SK-N-DZ (cell line): ENCODE measurements at regions not wholly inside any gene's neighbourhood (a gene's known extent, or its start where the extent isn't known, plus 50 kb on each side); places are given as distances from the start of the nearest gene placed in this dataset.

ENCODE experiments used
- DNase-seq: peaks from one replicate; pipeline ENCODE4 v3.0.0-alpha.2; 2015; ENCODE audit warnings: low spot score

DNA sequence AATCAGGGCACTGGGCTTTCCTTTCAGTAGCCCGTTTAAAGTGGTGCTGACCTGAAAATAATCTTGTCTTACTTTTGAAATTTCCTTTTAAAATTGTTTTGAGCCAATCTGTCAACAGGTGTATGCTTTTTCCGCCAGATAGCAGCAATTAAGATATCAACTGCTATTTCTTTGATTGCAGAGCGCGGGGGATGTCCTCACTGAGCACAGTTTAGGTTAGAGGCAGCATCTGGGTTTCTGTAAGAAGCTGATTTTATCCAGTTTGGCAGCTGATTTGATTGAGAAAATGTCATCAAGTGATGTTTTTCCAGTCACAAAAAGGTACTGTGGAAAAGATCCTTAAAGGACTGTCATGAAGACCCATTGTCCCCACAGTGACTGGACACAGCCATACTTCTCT, 371.8 kb downstream of the ADAMTS20 start:
- peak; percentile 83 for DNase-seq

DNA sequence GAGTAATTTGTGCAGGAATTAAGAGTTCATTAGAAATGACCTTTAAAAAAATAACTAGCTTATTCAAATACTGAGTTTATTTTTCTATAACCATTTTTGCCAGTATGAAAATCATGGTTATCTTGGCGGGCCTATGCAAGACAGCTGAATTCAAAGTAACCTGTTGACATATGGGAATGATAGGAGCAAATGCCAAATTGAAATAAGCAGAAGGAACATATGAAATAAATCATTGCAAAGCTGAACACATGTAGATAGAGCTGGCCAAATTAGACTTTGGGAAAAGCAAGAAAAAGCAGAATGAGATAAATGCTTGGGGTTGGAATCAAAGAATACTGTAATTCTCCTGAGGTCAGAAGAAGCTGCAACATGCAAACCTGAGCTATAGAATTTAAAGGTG, 372.5 kb downstream of the ADAMTS20 start:
- no peak for DNase-seq

DNA sequence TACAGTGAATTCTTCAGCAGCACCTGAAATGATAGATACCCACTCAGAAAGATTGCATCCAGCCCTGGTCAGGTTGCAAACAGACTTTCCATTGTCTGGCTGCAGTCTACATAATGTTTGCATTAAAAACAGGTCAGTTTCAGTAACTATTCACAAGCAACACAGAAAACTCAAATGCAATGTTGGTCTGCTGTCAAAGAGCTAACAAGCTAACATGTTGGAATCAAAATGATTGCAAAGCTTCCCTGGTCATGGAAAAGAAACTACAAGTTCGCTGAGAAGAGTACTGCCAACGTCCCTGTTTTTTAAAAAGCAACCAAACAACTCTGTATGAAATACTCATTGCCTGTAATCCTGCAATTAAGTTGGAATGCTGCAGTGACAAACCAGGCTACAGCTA, 374.7 kb downstream of the ADAMTS20 start:
- DNase-seq = no peak

DNA sequence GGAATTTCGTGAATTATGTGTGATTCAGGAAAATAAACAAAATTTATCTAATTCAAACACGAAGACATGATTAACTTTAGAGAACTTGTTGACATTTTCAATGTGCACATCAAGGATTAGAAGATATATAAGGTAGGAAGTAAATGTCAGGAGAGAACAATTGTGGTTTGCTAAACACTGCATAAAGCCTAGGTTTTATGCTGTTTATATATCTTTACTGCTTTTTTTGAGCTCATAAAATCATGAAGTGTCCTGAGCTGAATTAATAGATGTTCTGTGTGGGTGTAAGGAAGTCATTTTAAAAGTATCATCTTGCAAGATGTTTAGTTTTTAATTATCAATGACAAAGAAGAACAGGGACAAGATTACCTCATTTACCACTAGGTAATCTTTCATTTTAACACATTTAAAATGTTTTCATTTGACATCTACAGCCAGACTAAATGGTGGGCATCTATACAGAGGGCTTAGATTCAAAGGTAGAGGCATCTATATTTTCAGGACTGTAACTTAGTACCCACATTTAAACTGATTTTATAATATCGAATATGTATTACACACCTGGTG, 382.8 kb downstream of the ADAMTS20 start:
- no peak for DNase-seq

DNA sequence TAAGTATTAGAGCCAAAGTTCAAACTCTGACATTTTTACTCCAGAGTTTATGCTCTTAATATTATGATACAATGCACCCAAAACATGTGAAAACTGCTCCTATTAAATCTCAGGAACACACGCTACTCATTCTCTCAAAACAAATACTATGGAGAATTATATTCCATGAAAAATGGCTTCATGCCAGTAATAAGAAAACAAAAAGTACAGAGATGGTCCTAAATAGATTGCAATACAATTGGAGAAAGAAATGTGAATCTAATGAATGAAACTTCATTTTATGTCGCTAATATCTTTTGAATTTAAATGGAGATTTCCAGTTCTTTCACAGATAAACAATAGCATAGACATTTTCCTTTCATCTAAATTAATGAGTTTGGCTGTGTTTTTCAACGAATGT, 384.3 kb downstream of the ADAMTS20 start:
- DNase-seq = no peak

DNA sequence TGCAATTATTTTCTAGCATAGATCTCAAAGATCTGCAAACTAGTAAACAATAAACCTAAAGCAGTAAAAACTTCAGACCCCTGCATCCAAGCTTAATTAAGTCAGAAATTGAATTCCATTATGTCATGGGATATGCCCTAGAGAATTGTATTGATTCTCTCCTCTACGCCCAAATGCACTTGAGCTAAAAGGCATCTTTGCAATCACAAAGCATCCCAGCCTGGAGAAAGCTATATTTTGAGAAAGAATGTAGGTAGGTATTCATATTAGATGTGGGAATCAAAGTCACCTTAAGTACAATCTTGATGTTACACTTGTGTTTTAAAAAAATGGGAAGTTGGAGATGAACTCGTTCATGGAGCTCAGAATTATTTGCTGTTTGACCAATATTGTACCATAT, 386.7 kb downstream of the ADAMTS20 start:
- no peak for DNase-seq

DNA sequence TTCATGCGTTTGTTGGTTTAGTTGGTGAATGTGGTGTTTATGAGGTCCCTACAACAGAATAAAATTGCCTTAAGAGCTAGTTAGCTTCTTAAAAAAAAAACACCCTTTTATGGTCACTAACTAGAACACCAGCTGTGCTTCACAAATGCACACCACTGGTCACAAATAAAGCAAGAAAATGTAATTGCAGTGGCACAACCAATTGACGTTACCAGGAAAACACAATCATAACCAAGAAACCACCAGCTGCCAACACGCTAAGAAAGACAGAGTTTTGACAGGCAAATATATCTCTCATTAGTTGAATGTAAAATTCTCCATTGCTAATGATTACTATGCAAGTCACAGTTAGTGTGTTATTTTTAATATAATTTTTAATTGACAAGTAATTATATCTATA, 389.9 kb downstream of the ADAMTS20 start:
- no peak for DNase-seq

DNA sequence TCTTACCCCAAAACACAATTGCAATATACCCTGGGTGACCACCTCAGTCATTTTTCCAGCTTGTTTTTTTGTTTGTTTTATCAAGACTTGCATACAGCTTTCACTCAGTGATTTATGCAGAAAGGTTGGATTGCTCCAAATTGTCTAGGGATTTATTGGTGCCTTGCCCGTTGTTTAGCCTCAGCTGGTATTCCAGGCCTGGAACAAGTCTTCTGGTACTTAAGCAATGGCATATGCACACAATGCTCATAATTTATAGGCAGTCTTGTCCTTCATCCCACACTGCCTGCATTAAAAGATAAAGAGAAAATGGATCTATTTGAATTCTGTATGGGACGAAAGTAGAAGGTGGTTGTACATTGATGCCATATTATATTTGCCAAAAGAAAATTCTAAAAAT, 392.5 kb downstream of the ADAMTS20 start:
- DNase-seq = no peak

DNA sequence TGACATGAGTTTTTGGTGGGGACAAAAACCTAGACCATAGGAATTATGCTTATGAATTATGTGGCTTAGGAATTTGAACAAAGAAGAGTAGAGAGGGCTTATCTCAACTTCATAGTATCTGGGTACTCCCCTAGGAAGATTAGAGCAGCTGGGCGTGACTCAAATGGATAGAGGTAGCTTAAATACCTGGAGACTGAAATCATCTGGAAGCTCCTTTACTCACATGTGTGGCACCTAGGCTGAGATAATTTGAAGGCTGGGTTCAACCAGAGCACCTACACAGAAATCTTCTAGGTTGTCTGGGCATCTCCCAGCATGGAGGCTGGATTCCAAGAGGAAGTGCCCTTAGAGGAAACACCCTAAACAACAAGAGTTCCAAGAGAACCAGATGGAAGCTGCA, 393.9 kb downstream of the ADAMTS20 start:
- DNase-seq = no peak

DNA sequence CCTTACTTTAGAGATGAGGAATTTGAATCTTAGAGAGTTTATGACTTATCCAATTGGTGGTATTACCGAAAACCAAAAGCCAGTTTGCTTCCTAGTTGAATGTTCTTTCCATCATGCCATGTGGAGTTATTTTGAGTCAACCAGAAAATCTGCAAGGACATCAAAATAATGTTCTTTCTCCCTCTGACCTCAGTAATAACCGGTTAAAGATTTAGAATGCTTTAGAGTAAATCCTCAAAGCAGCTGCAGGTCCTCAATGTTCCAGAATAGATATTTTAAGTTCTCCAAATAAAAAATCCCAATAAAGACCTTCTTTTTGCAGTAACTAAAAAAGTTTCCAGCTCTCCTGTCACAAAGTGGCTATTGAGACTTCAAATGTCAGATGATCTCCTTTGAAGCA, 396.6 kb downstream of the ADAMTS20 start:
- no peak for DNase-seq

DNA sequence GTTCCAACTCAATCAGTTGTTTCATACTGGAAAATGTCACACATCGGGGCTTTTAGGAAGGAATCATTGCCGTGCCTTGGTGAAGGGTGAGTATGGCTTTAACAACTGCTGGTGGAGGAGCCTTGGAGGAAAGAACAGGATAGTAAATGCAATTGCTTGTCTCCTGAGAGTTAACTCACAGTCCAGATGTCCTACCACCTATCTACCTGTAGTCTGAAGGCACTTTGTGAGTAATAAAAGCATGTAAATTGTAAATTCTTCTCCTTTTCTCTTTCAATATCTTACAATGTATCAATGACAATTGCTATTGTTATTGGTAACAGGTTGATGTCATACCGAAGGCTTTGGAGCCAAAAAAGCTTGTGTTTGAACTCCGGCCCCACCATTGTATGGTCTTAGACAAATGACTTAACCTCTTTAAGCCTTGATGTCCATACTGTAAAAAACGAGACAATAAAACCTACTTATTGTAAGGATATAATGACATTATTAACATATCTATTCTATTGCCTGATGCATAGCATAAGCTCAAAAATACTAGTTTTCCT, 397.4 kb downstream of the ADAMTS20 start:
- no peak for DNase-seq

DNA sequence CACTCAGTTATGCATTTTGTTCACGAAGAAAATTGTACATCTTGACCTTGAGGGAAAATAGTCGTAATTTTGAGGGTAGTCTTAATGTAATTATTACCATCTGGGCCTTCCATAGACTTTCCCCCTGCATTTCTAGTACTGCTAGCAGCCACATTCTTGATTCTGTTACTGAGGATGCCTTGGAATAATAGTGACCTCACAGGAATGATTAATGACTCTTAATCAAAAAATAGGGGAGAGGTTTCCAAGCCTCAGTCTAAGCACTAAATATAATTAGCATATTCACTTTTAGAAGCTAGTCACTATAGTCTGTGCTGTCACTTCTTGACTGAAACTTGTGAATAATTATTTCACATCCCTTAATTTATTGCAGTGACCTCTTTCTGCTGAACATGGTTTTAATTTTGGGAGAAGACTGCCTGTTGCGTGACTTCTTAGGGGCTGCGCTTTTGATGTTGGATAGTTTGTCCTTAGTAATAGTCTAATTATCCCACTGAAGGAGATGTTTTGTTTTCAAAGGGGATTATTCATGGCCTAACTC, 400.5 kb downstream of the ADAMTS20 start:
- DNase-seq = no peak

DNA sequence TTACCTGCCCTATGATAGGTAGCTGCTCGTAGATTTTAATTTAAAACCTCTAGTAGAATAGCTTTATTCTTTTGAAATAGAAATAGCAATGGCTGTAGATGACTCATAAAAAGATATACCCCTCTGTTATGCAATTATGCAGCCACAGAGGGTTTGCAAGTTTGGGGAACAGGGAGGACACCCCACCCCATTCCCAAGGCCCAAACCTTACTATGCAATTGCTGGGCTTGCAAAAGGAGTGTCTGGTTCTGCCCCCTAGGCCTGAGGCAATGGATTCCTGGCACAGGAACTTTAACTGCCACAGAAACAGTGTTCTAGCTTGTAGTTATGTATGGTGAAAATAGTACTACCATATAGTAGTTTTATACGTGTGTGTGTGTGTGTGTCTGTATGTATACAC, 403.3 kb downstream of the ADAMTS20 start:
- DNase-seq = no peak

DNA sequence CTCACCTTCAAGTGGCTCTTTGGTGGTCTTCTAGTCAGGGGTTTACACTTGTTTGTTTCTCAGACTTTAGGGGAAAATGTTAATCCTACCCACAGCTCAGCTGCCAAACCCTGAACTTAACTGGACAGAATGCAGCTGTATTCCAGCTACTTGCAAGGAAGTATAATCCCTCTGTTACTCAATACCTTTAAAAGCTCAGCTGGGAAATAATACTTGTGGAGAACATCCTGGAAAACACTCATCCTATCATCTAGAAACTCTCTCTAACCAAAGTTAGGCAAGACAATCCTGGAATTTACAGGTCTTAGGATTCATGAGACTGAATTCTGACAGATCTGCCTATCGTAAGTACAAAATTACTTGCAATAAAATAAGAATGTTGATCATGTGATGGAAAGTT, 404.1 kb downstream of the ADAMTS20 start:
- no peak for DNase-seq

DNA sequence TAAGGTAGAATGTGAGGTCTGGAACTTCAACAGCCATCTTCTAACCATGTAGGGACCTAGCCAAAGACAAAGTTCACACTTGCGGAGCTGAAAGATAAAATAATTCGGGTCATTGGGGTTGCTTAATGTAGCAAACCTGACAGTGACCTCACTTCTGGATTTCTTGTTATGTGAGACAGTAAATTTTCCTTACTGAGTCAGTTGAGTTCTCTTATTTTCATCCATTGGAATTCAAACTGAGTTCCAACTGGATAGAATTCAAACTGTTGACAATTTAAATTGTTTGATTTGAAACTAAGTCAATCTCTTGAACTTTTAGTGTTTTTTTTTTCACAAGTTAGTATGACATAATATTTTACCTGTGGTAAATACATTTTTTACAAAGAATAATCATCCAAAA, 406.5 kb downstream of the ADAMTS20 start:
- DNase-seq = no peak

DNA sequence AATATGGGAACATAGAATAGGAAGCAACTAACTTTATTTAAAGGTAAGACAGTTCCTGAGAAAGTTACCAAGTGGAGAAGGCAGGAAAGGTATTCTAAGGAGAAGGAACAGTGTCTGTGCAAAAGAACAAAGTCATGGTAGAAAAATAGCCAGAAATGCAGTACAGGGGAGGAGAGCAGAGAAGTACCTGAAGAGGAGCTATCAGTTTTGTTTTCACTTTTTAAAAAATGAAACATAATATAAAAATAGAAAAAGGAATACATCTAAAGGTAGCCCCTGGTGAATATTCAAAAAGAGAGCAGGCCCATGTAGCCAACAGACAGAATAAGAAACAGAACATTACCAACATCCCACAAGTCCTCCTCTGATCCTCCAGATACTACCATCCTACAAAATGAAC, 408.7 kb downstream of the ADAMTS20 start:
- DNase-seq = no peak

DNA sequence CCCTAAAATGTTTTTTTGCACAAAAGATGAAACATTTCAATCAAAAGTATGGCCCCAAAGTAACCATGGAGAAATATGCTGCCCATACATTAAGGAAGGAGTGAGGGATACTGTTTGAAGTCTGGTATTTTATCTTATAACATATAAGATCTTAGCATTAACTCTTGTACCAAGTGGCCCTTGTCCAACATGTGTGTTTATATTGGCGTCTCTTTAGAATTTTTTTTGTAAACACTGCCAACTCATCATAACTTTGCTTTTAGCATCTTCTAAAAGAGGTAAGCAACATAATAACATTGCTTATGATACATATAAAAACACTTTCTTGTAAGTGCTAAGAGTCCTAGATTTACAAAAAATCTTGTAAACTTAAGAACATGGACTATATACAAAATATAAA, 419.7 kb downstream of the ADAMTS20 start:
- no peak for DNase-seq

DNA sequence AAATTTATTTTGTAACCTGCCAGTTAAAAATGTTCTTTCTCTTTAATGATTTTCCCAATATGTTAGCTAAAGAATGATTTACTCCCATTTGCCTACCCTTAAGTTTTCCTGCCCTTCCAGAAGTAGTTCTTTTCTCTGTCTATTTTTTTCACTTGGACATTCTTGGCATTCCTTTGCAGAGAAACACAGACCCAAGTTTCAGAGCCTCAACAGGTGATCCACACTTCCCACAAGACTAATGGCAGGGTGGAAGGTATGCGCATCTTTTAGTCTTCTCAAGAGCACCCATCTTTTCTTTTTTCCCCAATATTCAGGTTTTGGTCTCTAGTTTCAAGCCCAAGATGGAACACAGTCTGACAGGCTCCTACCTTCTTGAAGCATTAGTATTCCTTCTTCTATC, 420.7 kb downstream of the ADAMTS20 start:
- DNase-seq = no peak

DNA sequence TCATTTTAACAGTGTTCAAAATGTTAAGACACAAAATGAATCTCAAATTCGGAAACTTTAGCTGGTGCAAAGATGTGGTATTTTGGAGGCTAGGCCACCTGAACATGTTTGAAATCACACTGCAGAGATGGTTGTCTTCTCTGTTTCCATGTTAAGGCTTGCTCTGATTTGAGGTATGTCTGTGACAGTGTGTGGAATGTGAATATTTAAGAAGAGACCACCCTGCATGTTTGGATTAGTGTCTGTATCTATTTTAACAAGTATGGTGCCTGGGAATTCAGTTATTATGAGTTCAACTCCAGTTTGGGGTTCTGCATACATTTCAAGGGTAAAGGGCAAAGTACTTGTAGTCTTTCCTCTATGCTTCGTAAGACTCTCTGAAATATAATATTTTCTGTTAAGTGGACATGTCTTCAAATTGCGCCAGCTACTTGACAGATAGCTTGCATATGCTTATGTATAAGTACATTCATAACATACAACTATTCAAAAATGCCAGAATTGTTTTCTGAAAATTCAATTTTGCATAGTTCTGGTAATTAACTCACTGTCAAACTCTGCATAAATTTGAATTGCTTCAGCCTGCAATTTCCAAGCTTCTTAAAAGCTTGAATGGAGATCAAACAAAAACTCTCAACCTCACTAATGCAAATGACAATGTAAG, 424.0 kb downstream of the ADAMTS20 start:
- no peak for DNase-seq

DNA sequence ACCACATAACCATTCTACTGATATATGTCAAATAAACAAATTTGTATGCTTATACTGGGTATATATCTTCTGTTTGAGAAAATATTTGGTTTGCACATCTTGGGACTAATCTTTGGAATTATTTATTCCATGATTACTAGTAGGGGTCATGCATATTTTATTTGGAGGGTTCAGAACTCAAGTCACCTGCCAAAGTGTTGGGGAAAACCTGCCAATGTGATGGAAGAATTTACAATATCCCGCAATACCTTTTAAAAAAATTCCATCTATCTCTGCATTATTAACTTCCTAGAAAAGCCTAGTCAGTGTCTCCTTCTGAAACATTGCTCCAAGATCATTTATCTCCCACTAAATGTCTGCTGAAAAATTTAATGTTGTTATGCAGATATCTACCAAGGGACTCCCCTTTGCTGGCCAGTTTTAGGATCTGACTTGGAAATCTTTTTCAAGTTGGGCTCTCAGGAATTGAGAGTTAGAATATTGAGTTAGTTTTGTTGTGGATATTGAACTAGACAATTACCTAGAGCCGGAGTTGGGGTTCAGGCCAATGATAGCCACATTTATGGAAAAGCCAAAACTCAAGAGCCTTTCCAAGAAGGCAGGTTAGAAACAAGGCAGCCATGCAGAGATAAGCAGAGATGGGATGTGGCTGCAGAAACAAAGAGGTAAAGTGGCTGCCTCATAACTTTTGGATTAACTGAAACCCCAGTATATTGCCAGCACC, 425.2 kb downstream of the ADAMTS20 start:
- no peak for DNase-seq

DNA sequence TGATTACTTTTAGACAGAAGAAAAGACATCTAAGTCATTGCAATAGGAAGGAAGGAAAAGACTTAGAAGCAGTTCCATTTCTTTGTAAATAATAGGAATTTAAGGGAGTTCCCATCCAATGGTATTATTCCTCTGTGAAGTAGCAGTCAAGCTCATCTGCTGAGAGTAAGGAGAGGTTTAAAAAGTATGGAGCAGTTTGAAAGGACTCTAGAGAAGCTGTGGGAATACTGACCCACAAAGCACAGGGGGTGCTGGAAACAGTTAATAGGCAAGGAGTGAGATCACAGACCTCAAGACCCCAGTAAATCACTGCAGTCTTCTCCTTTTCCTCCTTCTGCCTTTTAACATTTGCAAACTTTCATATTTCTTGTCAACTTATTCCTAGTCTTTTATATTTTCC, 428.5 kb downstream of the ADAMTS20 start:
- DNase-seq = no peak

DNA sequence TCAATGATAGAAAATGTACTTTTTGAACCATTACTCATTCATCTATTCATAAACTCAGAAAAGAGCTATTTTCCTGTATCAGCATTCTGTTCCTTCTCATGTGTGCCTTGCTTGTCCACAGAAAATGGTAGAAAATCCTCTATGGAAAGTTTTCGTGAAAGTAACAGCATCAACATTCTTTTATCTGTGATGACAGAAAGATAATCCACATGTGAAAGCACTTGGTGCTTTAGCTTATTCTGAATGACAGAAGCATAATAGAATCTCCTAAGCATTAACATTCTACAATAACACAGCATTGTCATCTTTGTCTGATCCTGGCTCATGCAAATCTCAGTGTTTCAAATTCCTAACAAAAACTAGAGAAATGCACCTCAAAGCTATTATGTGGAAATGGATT, 431.9 kb downstream of the ADAMTS20 start:
- no peak for DNase-seq

DNA sequence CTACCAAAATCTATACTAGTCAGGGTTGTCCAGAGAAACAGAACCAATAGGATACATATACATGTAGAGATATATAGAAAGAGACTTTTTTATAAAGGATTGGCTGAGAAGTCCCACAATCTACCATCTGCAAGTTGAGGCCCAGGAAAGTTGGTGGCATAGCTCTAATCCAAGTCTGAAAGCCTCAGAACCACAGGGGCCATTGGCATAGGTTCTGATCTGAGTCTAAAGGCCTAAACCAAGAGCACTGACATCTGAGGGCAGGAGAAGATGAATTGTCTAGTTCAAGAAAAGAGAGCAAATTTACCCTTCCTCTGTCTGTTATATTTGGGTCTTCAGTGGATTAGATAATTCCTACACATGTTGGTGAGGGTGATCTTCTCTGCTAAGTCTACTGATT, 433.1 kb downstream of the ADAMTS20 start:
- DNase-seq = no peak
